K562 (cell line): ENCODE measurements at regions not wholly inside any gene's neighbourhood (a gene's known extent, or its start where the extent isn't known, plus 50 kb on each side); places are given as distances from the start of the nearest gene placed in this dataset.

Source experiments
- ATAC-seq: fragments of 200-7000 bp; cut with Tn5 transposase; 3 replicates; pipeline ENCODE4 v1.9.1; 2020; ENCODE audit warnings: moderate library complexity
- BruUV-seq: library from RNA; stranded (reverse); fragments of 400-500 nt; replicated peaks from 2 replicates; lab custom pipeline; 2021; lab: Mats Ljungman, UMichigan
- CTCF ChIA-PET: fragments of 300-600 bp; formaldehyde crosslinking; extraction: SDS; loops from one replicate; lab custom pipeline; 2021; ENCODE audit warnings: low intra/inter-chr PET ratio; lab: Yijun Ruan, JAX
- POLR2A ChIA-PET: fragments of 300-600, 350-650 bp; sonication (Branson Sonifier 250); formaldehyde crosslinking; extraction: SDS; loops from one replicate; lab custom pipeline; 2021; ENCODE audit warnings: antibody characterized with exemption, inconsistent platforms; lab: Yijun Ruan, JAX
- DNase-seq, 4 experiments: peaks; one replicate each; pipeline versions ENCODE4 v3.0.0 to v3.0.0-alpha.2; 2011 to 2018; ENCODE audit warnings: low spot score in 3 of 4, mixed read lengths in 3 of 4; ENCODE audit errors: extremely low read depth in 1 of 4
- FAIRE-seq: peaks from 2 replicates; lab custom pipeline; 2011; peaks lifted over from hg19 to GRCh38; lab: Jason Lieb, UNC
- H2AFZ ChIP-seq: 2 replicates; pipeline ENCODE4 v1.6.0; 2011; ENCODE audit warnings: low read depth, low read length, control low read depth, inconsistent platforms
- H3K27ac ChIP-seq: fragments of 200-600 bp; 3 replicates; pipeline ENCODE4 v1.8.0; 2011; ENCODE audit warnings: low read depth, mild to moderate bottlenecking, control low read depth, inconsistent platforms, low read length, moderate library complexity, mixed read lengths; ENCODE audit errors: extremely low read depth
- H3K27me3 ChIP-seq, 2 experiments: fragments of 300-600 bp in 1 of 2; 2 replicates in 1 of 2; 3 replicates in 1 of 2; pipeline versions ENCODE4 v1.6.0 to v1.8.0; 2011; ENCODE audit warnings: inconsistent platforms in 2 of 2, low read length in 2 of 2, mild to moderate bottlenecking in 1 of 2, mixed read lengths in 1 of 2, moderate library complexity in 1 of 2; ENCODE audit not compliant: control insufficient read depth in 2 of 2, insufficient read depth in 2 of 2
- H3K36me3 ChIP-seq: fragments of 300-600 bp; 3 replicates; pipeline ENCODE4 v1.8.0; 2011; ENCODE audit warnings: mild to moderate bottlenecking, low read length, inconsistent platforms; ENCODE audit not compliant: control insufficient read depth, insufficient read depth
- H3K4me1 ChIP-seq, 2 experiments: fragments of 200-600 bp in 1 of 2; replicated peaks in 1 of 2; 2 replicates in 1 of 2; 3 replicates in 1 of 2; pipeline versions ENCODE4 v1.5.1 to v1.8.0; 2011; ENCODE audit warnings: inconsistent platforms in 2 of 2, low read length in 2 of 2, mild to moderate bottlenecking in 1 of 2, mixed read lengths in 1 of 2, moderate library complexity in 1 of 2; ENCODE audit not compliant: control insufficient read depth in 2 of 2, insufficient read depth in 2 of 2
- H3K4me2 ChIP-seq: 2 replicates; pipeline ENCODE4 v1.6.1; 2011; ENCODE audit warnings: low read length, control low read depth, inconsistent platforms, mixed read lengths; ENCODE audit not compliant: insufficient read depth
- H3K4me3 ChIP-seq: fragments of 200-600 bp; sonication (generic), shearing (Covaris generic); 2 replicates; pipeline ENCODE4 v1.5.1; 2016; ENCODE audit warnings: control low read depth, inconsistent platforms
- H3K79me2 ChIP-seq: fragments of 200-600 bp; 3 replicates; pipeline ENCODE4 v1.8.0; 2011; ENCODE audit warnings: low read length, inconsistent platforms; ENCODE audit not compliant: control insufficient read depth, insufficient read depth
- H3K9ac ChIP-seq, 2 experiments: 2 replicates each; pipeline versions ENCODE4 v1.6.0 to v1.6.1; 2011; ENCODE audit warnings: low read depth in 2 of 2, low read length in 2 of 2, control low read depth in 1 of 2, inconsistent platforms in 1 of 2, mild to moderate bottlenecking in 1 of 2, mixed read lengths in 1 of 2; ENCODE audit not compliant: insufficient read depth in 1 of 2
- H3K9me1 ChIP-seq: one replicate; pipeline ENCODE4 v1.6.0; 2011; ENCODE audit warnings: inconsistent platforms, mild to moderate bottlenecking, low read length, moderate library complexity; ENCODE audit not compliant: control insufficient read depth, insufficient read depth
- H3K9me3 ChIP-seq: replicated peaks from 2 replicates; pipeline ENCODE4 v1.5.1; 2011; ENCODE audit warnings: low read depth, low read length, inconsistent platforms; ENCODE audit not compliant: control insufficient read depth, insufficient read depth
- H4K20me1 ChIP-seq: replicated peaks from 2 replicates; pipeline ENCODE4 v1.6.1; 2011; ENCODE audit warnings: low read length, inconsistent platforms, mixed read lengths; ENCODE audit not compliant: control insufficient read depth, insufficient read depth
- ILF3 ChIP-seq: fragments of 450-650 bp; IDR thresholded peaks from 2 replicates; pipeline ENCODE4 v1.6.1; 2018; ENCODE audit warnings: antibody characterized with exemption, mild to moderate bottlenecking, moderate library complexity, borderline replicate concordance
- MAFF ChIP-seq: IDR thresholded peaks from 2 replicates; pipeline ENCODE4 v1.6.1; 2012; ENCODE audit warnings: low read length, improper control_type of control experiment
- MAFG ChIP-seq: fragments of 450-650 bp; conservative IDR thresholded peaks from 2 replicates; pipeline ENCODE4 v1.6.1; 2016; ENCODE audit warnings: missing genetic modification characterization, missing compliant biosample characterization
- MAFK ChIP-seq: IDR thresholded peaks from 2 replicates; pipeline ENCODE4 v1.6.1; 2011; ENCODE audit warnings: low read length, improper control_type of control experiment
- RFX5 ChIP-seq: IDR thresholded peaks from 2 replicates; pipeline ENCODE4 v1.6.1; 2011; ENCODE audit warnings: low read depth, mild to moderate bottlenecking, improper control_type of control experiment, low read length
- ZNF316 ChIP-seq: fragments of 450-650 bp; IDR thresholded peaks from 2 replicates; pipeline ENCODE4 v1.6.1; 2016
- ZNF780A ChIP-seq: fragments of 250-450 bp; sonication (Bioruptor Pico); IDR thresholded peaks from 2 replicates; pipeline ENCODE4 v1.5.0; 2021; ENCODE audit warnings: mild to moderate bottlenecking
- WGBS: fragments of 100-300 bp; shearing (Covaris generic); methylation state at CpG from one replicate; pipeline ENCODE4 v1.1.6; 2016; ENCODE audit warnings: low coverage, mixed read lengths; ENCODE audit not compliant: insufficient coverage; ENCODE audit errors: missing lambda C conversion rate; 5-methylcytosine and 5-hydroxymethylcytosine counted together
- in situ Hi-C: fragments of 300-500 bp; cut with MboI; formaldehyde crosslinking; loops from 4 replicates; pipeline ENCODE4 v1.15.0; 2018; ENCODE audit warnings: inconsistent platforms, mixed read lengths
- intact Hi-C: fragments of 100-400 bp; cut with micrococcal nuclease; formaldehyde crosslinking; loops from 2 replicates; pipeline ENCODE4 v1.14.2; 2022

DNA sequence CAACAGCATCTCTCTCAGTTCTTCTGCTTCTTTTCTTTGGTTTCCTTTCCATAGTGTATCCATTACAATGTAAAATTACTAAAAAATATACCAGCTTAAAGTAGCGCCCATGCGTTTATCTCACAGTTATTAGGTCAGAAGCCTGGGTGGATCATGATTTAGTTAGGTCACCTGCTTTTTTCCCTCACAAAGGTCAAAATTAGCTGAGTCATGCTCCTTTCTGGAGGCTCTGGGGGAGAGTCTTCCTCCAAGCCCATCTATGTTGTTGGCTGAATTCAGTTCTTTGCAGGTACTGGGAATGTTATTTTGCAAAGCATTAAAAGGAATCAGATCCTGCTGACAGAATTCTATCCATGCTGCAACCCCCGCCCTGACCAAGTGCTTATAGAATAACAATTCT lies 101.6 kb upstream of the TMEM132C start:
- in situ Hi-C loops = no loop called here
- ChIA-PET CTCF (no interaction called here), POLR2A (no interaction called here)

GRCh38 chr12:128168273-128168672 lies 98.7 kb upstream of the TMEM132C start:
- Histone ChIP-seq H4K20me1 (no peaks in the 10 kb centered on the region), H3K36me3 (no peaks in the 10 kb centered on the region), H3K4me1 (no peaks in the 10 kb centered on the region), H3K4me3 (no peak overlapping the region), H3K9me3 (no peaks in the 10 kb centered on the region), H3K4me2 (no peak overlapping the region), H3K27ac (no peak overlapping the region), H3K9ac (no peak overlapping the region)
- DNase-seq = no peak
- ATAC-seq = no peak
- CTCF ChIA-PET = no interaction called here
- intact Hi-C loops = no loop called here
- TF ChIP-seq RFX5 = no peak
- TF ChIP-seq, all 486 proteins: peak for 0
- POLR2A ChIA-PET = no interaction called here
- WGBS = 0% methylated on average over 5 of the region's 5 CpGs
- Histone ChIP-seq H3K27me3 (no peaks in the 10 kb centered on the region), H2AFZ (no peak overlapping the region), H3K79me2 (no peaks in the 10 kb centered on the region), H3K9me1 (no peaks in the 10 kb centered on the region)
- in situ Hi-C loops = no loop called here
- FAIRE-seq = no peak
- no TSS peak for BruUV-seq

More for the DNA sequence above, 101.6 kb upstream of the TMEM132C start:
- no peak overlapping the region for H3K4me2 ChIP-seq
- intact Hi-C loops = no loop called here
- TF ChIP-seq MAFG (tag) (peak; percentile 34; the same call in 1 of the 2 replicates), ZNF316 (0 out of 2 replicates have a peak, but pooled peaks have one; percentile 15), ZNF780A (CRISPR knock-in tag) (no peak), MAFF (peak; percentile 51), ILF3 (no peak), MAFK (peak; percentile 30; the same call in 1 of the 2 replicates)
- no peak overlapping the region for H3K27ac ChIP-seq
- no peaks in the 10 kb centered on the region for H4K20me1 ChIP-seq
- no peak for FAIRE-seq
- no peaks in the 10 kb centered on the region for H3K9me3 ChIP-seq
- H3K4me1 ChIP-seq = no peaks in the 10 kb centered on the region
- H3K9ac ChIP-seq = no peak overlapping the region
- no peaks in the 10 kb centered on the region for H3K36me3 ChIP-seq
- H3K27me3 ChIP-seq = no peaks in the 10 kb centered on the region
- no peaks in the 10 kb centered on the region for H3K9me1 ChIP-seq
- DNase-seq = no peak
- 3% methylated on average over 3 of the region's 3 CpGs for WGBS
- H2AFZ ChIP-seq = no peak overlapping the region
- no peaks in the 10 kb centered on the region for H3K79me2 ChIP-seq
- BruUV-seq = no TSS peak
- no peak overlapping the region for H3K4me3 ChIP-seq
- no peak for ATAC-seq
